ENCODE measurements at regions not wholly inside any gene's neighbourhood (a gene's known extent, or its start where the extent isn't known, plus 50 kb on each side); places are given as distances from the start of the nearest gene placed in this dataset.

DNA sequence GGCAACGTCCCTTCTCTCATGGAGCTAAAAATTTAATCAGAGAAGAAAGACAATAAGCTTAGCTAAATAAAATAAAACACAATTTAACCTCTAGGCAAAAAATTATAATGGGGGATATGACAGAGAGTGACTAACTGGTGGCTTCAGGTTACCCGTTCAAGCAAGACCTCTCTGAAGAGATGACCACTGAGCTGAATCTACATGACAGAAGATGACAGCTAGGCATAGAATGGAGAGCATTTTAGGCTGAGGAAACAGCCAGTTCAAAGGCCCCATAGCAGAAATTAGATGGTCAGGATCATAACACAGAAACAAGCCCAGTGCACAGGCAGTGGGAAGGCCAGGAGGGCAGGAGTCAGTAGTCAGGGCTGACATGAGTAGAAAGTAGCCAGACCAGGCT is 1094.3 kb downstream of the VRK1 start:
- Histone ChIP-seq H3K4me2 (ENCODE audit: low read depth, low read length) (no peak overlapping the region), H3K27ac (ENCODE audit: extremely low read length, insufficient read depth, low read length) (no peak overlapping the region), H3K36me3 (replicated peaks in 1 of 2; ENCODE audit: control insufficient read depth in 1 of 2, insufficient read depth in 2 of 2, low read length in 2 of 2) (no peaks in the 10 kb centered on the region), H3K9ac (ENCODE audit: insufficient read depth, low read depth, low read length) (no peak overlapping the region), H3K4me1 (ENCODE audit: insufficient read depth, low read length) (no peaks in the 10 kb centered on the region), H3K9me3 (ENCODE audit: low read length) (peaks cover 94% of the 10 kb centered on the region), H4K20me1 (ENCODE audit: insufficient read depth, low read length) (no peaks in the 10 kb centered on the region), H3K27me3 (ENCODE audit: control insufficient read depth in 1 of 2, insufficient read depth in 2 of 2, low read length in 2 of 2) (no peaks in the 10 kb centered on the region), H2AFZ (ENCODE audit: low read length) (no peak overlapping the region), H3K79me2 (ENCODE audit: insufficient read depth, low read length) (no peaks in the 10 kb centered on the region), H3K4me3 (replicated peaks in 1 of 3; ENCODE audit: insufficient read depth in 1 of 3, low read depth in 2 of 3, low read length in 3 of 3) (no peak overlapping the region)
- POLR2A ChIA-PET = no interaction called here
- no peak for DNase-seq (ENCODE audit: low spot score)
- intact Hi-C loops (cut with micrococcal nuclease; ENCODE audit: unreplicated experiment) (no loop called here), in situ Hi-C loops (cut with HindIII; ENCODE audit: extremely low pct_ligation_motif_present, low pct_unique_long_range_greater_than_20kb) (no loop called here)
- ATAC-seq = no peak
- TF ChIP-seq ZNF33B (CRISPR knock-in tag; IDR thresholded peaks at IDR 0.05) = no peak
- TF ChIP-seq ZNF746 (CRISPR knock-in tag; IDR thresholded peaks at IDR 0.05) = no peak
- TF ChIP-seq ZNF782 (CRISPR knock-in tag; IDR thresholded peaks at IDR 0.05; ENCODE audit: borderline replicate concordance) = no peak
- no peak for TF ChIP-seq ZBTB25 (CRISPR knock-in tag; IDR thresholded peaks at IDR 0.05)
- no peak for TF ChIP-seq SRSF4 (IDR thresholded peaks at IDR 0.05; ENCODE audit: low read depth, low read length, poor library complexity, severe bottlenecking)
- no peak for TF ChIP-seq SMAD9 (CRISPR knock-in tag; IDR thresholded peaks at IDR 0.05)
- TF ChIP-seq IKZF4 (CRISPR knock-in tag; IDR thresholded peaks at IDR 0.05; ENCODE audit: borderline replicate concordance, low read depth, not compliant biosample characterization) = no peak
- no peak for TF ChIP-seq ZNF354B (CRISPR knock-in tag; IDR thresholded peaks at IDR 0.05)
- TF ChIP-seq ZKSCAN1 (IDR thresholded peaks at IDR 0.05; ENCODE audit: low read length) = no peak
- TF ChIP-seq ZNF576 (CRISPR knock-in tag; IDR thresholded peaks at IDR 0.05) = no peak
- TF ChIP-seq, protein P1, sequence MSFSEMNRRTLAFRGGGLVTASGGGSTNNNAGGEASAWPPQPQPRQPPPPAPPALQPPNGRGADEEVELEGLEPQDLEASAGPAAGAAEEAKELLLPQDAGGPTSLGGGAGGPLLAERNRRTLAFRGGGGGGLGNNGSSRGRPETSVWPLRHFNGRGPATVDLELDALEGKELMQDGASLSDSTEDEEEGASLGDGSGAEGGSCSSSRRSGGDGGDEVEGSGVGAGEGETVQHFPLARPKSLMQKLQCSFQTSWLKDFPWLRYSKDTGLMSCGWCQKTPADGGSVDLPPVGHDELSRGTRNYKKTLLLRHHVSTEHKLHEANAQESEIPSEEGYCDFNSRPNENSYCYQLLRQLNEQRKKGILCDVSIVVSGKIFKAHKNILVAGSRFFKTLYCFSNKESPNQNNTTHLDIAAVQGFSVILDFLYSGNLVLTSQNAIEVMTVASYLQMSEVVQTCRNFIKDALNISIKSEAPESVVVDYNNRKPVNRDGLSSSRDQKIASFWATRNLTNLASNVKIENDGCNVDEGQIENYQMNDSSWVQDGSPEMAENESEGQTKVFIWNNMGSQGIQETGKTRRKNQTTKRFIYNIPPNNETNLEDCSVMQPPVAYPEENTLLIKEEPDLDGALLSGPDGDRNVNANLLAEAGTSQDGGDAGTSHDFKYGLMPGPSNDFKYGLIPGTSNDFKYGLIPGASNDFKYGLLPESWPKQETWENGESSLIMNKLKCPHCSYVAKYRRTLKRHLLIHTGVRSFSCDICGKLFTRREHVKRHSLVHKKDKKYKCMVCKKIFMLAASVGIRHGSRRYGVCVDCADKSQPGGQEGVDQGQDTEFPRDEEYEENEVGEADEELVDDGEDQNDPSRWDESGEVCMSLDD (CRISPR knock-in tag; IDR thresholded peaks at IDR 0.05; ENCODE audit: borderline replicate concordance) = no peak
- no peak for TF ChIP-seq CENPX (CRISPR knock-in tag; IDR thresholded peaks at IDR 0.05)
- no peak for TF ChIP-seq ZBTB7A (CRISPR knock-in tag; IDR thresholded peaks at IDR 0.05)
- no peak for TF ChIP-seq GABPB1 (CRISPR knock-in tag; IDR thresholded peaks at IDR 0.05)
- no peak for TF ChIP-seq SMYD3 (CRISPR knock-in tag; IDR thresholded peaks at IDR 0.05)
- TF ChIP-seq TOE1 (CRISPR knock-in tag; IDR thresholded peaks at IDR 0.05) = no peak
- TF ChIP-seq ZNF547 (CRISPR knock-in tag; IDR thresholded peaks at IDR 0.05) = no peak
- TF ChIP-seq MEIS1 (CRISPR knock-in tag; IDR thresholded peaks at IDR 0.05; ENCODE audit: borderline replicate concordance) = no peak
- no peak for TF ChIP-seq TGIF2 (CRISPR knock-in tag; IDR thresholded peaks at IDR 0.05)
- no peak for TF ChIP-seq ZNF414 (CRISPR knock-in tag; IDR thresholded peaks at IDR 0.05)
- CTCF ChIA-PET (ENCODE audit: low intra/inter-chr PET ratio, low total read pairs) = no interaction called here
- FAIRE-seq = no peak
- no TSS peak for BruUV-seq (replicated peaks)
- WGBS (ENCODE audit: low lambda C conversion rate) = 1% methylated on average over 2 of the region's 2 CpGs

All from HepG2 (cell line).